AG09309 (cell line): ENCODE measurements at regions not wholly inside any gene's neighbourhood (a gene's known extent, or its start where the extent isn't known, plus 50 kb on each side); places are given as distances from the start of the nearest gene placed in this dataset.

ENCODE experiments used
- DNase-seq: peaks from one replicate; pipeline ENCODE4 v3.0.0-alpha.2; 2010; ENCODE audit warnings: low read depth
- H3K4me3 ChIP-seq: 2 replicates; pipeline ENCODE4 v1.5.1; 2011; ENCODE audit warnings: mild to moderate bottlenecking, low read depth, low read length, moderate library complexity; ENCODE audit not compliant: control insufficient read depth
- CTCF ChIP-seq: IDR thresholded peaks from 2 replicates; pipeline ENCODE4 v1.5.1; 2011; ENCODE audit warnings: mild to moderate bottlenecking, low read depth, low read length, inconsistent platforms; ENCODE audit not compliant: insufficient read depth, control insufficient read depth; ENCODE audit errors: missing control alignments

DNA sequence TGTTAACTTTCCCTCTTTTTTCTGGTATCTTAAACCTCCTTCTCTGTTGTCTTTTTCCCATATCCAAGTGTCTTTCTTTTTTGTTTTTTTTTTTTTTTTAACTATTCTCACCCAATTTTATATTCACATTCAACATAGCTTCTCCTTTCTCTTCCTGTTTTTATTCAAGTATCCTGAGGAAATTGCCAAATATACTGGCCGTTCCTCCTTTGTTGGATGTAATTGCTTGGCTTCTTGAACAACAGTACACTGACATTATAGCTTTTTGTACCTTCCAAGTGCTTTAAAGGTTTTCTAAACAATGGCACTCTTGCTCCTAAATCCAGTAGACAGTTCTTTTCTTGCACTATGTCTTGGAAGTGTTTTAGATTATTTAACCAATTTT lies 1146.8 kb downstream of the MAT2B start:
- H3K4me3 ChIP-seq: no peak overlapping the region
- no peak for TF ChIP-seq CTCF
- DNase-seq: no peak

GRCh38 chr5:164663198-164663989 lies 1158.0 kb downstream of the MAT2B start:
- H3K4me3 ChIP-seq: no peak overlapping the region
- DNase-seq: no peak
- no peak for TF ChIP-seq CTCF

GRCh38 chr5:164671640-164672039 lies 1166.2 kb downstream of the MAT2B start:
- TF ChIP-seq CTCF: no peak
- DNase-seq: no peak
- H3K4me3 ChIP-seq: no peak overlapping the region

GRCh38 chr5:164672205-164672604 lies 1166.8 kb downstream of the MAT2B start:
- DNase-seq: no peak
- H3K4me3 ChIP-seq: no peak overlapping the region
- no peak for TF ChIP-seq CTCF

DNA sequence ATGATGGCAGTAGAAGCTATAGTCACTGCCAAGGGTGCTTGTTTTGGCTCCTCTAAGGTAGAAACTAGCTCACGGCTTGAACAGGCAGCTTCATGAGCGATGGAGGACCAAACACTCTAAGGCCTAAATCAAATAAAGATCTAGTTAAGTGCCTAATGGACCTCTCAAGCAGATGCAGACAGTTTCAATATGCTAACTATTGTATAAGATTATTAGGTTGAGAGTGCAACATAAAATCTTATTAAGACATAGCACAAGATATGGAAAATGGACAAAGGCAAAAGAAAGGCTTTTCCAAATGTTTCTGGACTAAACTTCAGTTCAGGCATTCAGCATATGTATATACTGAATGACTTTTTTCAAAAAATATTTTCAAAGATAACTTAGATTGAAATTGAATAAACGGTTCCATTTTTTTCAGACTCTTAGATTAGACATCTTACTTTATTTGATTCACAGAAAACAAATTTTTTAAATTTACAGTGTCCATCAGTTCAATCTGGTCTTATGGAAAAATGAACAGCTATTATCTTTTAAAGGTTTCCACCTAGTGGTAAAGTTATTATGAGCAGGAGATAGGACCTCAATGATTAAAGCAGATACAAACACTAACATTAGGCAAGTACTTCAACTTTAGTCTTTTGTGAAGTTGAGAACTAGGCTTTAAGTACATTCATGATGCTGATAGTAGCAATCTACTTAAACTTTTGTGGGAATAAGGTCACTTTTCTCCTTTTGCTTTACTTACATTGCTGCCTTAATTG lies 1167.7 kb downstream of the MAT2B start:
- H3K4me3 ChIP-seq: no peak overlapping the region
- DNase-seq: no peak
- no peak for TF ChIP-seq CTCF

DNA sequence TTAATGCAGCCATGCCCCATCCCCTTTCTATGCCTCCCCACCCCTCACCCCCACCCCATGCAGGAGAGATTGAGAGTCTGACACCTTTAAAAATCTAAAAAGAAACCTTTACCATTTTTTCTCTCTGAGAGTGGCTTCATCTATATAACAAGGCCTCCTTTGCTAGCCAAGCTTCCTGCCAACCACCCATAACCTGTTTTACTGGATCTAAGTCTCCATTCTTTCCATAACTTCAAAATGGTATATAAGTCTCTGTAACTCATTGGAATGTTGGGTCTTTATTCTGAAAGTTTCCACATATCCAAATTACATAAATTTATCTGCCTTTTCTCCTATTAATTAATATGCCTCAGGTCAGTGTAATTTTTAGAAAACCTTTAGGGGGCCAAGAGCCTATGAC lies 1174.0 kb downstream of the MAT2B start:
- no peak for TF ChIP-seq CTCF
- no peak overlapping the region for H3K4me3 ChIP-seq
- DNase-seq: no peak
